ENCODE measurements at regions not wholly inside any gene's neighbourhood (a gene's known extent, or its start where the extent isn't known, plus 50 kb on each side); places are given as distances from the start of the nearest gene placed in this dataset.

GRCh38 chr18:47317824-47318508 lies 66.5 kb upstream of the SKOR2 start:
- no peak for DNase-seq

- DNase-seq: no peak
Observed at GRCh38 chr18:47316924-47317323, 65.5 kb upstream of the SKOR2 start.

GRCh38 chr18:47313901-47314300 lies 62.4 kb upstream of the SKOR2 start:
- no peak for DNase-seq

- DNase-seq: no peak
Observed at GRCh38 chr18:47311585-47311984, 60.1 kb upstream of the SKOR2 start.

All from suppressor macrophage treated with lipopolysaccharide for 4 hours (primary cell).